ENCODE measurements at regions not wholly inside any gene's neighbourhood (a gene's known extent, or its start where the extent isn't known, plus 50 kb on each side); places are given as distances from the start of the nearest gene placed in this dataset.
"Not testable (repeated sequence)": the region's sequence is repeated elsewhere in the genome, so short reads cannot be mapped to it uniquely, and the experiment has no call there.

DNA sequence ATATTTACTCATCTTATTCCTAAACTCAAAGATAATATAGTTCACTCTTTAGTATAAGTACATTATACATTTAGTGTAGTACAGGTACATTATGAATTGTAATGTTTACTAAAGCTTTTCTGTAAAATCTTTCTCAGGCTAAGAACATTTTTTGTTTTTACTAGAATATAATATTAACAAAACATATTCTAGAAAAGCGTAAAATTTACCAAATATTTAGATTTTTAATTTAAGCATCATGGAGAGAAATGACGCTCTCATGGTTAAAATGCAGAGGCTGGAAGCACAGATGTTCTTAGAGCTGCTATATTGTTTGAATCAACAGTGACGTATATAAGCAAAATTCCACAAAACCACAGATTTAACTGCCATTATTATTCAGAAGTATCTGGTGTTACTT lies 54.7 kb upstream of the NBPF15 start:
- H3K4me3 ChIP-seq; H3K9me3 ChIP-seq; DNase-seq; H3K27me3 ChIP-seq; H3K4me1 ChIP-seq; intact Hi-C loops (cut with DNase I); H3K27ac ChIP-seq; H3K36me3 ChIP-seq: not testable (repeated sequence)
- WGBS, 2 donors, result 62% methylated on average over 1 of the region's 3 CpGs; no CpG with 5 or more reads in 1 of the 2 donors

DNA sequence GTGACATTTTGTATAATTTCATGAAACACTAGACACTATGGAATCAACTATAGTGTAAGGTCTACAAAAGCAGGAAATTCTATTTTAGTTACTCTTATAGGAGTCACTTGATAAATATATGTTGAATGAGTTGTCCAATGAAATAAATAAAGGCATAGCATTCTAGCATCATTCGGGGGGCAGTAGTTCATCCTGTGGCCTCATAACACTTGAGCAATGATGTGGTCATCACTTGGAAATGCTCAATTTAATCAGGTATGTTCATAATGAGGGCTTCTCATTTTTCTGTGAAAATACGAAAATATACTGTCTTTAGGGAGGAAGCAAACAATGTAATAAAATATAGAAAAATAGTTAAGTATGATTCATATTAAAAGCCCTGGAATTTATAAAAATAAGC lies 55.4 kb upstream of the NBPF15 start:
- H3K27ac ChIP-seq; H3K36me3 ChIP-seq; DNase-seq; H3K9me3 ChIP-seq; H3K27me3 ChIP-seq; H3K4me3 ChIP-seq; H3K4me1 ChIP-seq; intact Hi-C loops (cut with DNase I): not testable (repeated sequence)
- WGBS, 2 donors, result 86 to 94% methylated on average over 2 of the region's 2 CpGs

DNA sequence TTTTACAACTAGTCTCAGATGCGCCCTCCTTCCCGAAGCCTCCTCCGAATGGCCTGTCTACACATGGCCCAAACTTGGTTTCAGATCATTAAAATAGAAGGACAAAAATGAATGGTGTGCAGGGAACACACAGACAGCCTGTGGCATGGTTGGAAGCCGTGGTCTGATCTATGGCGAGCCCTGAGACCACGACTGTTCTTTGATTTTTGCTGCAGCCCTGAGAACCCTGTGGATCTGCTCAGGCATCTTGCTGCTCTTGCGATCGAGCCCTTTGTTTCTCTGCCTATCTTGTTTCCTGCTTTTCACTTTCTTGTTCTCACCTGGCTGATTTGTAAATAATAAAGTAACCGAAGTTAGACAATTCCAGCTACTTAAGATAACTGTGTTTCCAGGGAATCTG lies 57.0 kb upstream of the NBPF15 start:
- intact Hi-C loops (cut with DNase I); H3K27me3 ChIP-seq; H3K4me3 ChIP-seq; H3K36me3 ChIP-seq; H3K27ac ChIP-seq; H3K9me3 ChIP-seq; DNase-seq; H3K4me1 ChIP-seq: not testable (repeated sequence)
- whole genome bisulfite sequencing, 2 donors, result no CpG with 5 or more reads among the region's 9 CpGs

DNA sequence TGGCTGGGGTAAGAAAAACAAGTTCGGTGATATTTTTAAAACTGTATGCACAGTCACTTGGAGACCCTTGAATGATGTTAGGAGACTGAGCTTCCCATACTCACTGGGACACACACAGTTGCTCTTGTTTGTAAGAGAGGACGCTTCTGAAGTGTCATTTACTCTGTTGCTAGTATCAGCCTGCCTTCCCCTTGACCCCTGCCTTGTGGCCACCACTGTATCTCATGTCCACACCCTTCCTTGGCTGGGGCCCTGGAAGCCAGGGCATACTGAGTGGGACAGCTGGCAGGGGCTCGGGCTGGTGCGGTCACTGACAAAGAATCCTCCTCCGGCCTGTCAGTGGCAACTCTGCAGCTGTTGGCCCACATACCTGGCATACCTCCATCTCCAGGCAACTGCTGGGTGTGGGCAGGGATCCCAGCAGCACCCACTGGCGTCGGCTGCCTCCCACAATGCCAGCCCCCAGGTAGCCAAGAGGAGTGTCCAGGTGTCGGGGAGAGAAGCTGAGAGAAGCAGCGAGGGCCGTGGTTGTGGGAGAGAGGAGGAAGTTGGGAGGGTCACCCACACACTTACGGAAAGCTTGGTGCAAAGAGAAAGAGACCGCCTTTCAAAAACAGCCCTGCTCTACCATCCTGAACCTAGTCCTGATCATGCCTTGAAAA lies 58.2 kb upstream of the NBPF15 start:
- H3K27me3 ChIP-seq, result peaks cover 0 to 11% (median 0%) of the 10 kb centered on the region in 4 donors
- DNase-seq; intact Hi-C loops (cut with DNase I); H3K4me3 ChIP-seq; H3K36me3 ChIP-seq; H3K4me1 ChIP-seq; H3K9me3 ChIP-seq; H3K27ac ChIP-seq: not testable (repeated sequence)
- 67% methylated on average over 1 of the region's 12 CpGs; no CpG with 5 or more reads in 1 of the 2 donors for WGBS, 2 donors

DNA sequence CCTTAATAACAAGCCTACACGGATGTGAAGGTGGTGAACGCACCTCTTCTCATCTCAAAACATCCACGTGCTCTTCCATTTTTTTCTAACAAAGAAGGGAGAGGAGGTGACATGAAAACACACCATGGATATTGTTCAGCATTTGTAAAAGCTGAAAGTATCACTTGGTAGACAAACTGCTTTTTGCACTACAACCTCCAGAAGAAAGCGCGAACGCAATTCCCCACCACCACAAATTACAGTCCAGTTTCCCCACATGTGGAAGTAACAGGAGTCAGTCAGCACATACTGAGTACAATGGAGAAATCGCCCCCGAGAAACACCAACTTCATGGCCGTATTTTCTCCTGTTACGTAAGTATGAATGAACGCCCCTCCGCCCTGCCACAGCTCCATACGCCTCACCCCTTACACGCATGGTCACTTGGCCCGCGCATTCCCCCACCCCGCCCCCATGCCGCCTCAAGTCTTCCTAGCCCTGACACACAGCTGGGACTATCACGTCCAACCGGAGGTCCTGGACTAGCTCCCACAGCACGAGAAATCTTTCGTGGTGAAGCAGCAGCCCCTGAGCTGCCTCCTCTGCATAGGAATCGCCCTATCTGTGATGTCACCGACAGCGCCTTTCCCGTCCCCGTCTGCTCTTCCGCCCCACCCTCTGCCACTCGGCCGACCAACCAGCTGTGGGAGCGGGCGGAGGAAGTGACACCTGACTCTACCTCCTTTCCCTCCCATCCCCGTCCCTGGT lies 62.4 kb upstream of the NBPF15 start:
- peak overlapping the region in 3 of 4 donors; percentile 36 to 84 (median 38) for H3K27ac ChIP-seq
- H3K4me1 ChIP-seq; H3K36me3 ChIP-seq; intact Hi-C loops (cut with DNase I); DNase-seq; H3K9me3 ChIP-seq: not testable (repeated sequence)
- 6 to 24% methylated on average over 8 to 23 of the region's 33 CpGs for WGBS, 2 donors
- H3K4me3 ChIP-seq, result peak overlapping the region in 3 of 4 donors; percentile 20 to 55 (median 22)
- H3K27me3 ChIP-seq, result peaks cover 0 to 11% (median 0%) of the 10 kb centered on the region in 4 donors
- peak in 1 of 4 donors; percentile 55 for TF ChIP-seq POLR2A (IDR thresholded peaks at IDR 0.05)

DNA sequence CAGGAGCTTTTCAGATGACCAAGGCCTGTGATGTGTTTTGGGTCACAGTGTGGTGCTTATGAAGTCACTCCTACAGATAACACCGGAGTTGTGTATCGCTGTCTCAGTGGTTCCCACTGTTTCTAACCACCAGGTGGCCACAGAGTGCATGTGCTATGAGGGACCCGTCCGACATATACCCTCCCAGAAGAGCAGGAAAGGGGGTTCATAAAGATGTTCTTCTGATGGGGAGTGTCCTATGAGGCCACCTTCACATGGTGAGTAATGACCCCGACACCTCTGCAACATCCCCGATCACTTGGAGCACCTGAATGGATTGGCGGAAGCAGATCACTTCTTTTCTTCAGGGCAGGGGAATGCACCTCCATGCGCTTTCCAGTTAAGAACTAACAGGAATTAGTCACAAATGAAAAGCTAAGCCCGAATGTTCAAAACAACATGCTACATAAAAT lies 60.5 kb upstream of the PPIAL4F start:
- H3K4me3 ChIP-seq; H3K4me1 ChIP-seq; H3K27ac ChIP-seq; H3K36me3 ChIP-seq; H3K27me3 ChIP-seq; intact Hi-C loops (cut with DNase I); H3K9me3 ChIP-seq; DNase-seq: not testable (repeated sequence)
- TF ChIP-seq, protein P1, sequence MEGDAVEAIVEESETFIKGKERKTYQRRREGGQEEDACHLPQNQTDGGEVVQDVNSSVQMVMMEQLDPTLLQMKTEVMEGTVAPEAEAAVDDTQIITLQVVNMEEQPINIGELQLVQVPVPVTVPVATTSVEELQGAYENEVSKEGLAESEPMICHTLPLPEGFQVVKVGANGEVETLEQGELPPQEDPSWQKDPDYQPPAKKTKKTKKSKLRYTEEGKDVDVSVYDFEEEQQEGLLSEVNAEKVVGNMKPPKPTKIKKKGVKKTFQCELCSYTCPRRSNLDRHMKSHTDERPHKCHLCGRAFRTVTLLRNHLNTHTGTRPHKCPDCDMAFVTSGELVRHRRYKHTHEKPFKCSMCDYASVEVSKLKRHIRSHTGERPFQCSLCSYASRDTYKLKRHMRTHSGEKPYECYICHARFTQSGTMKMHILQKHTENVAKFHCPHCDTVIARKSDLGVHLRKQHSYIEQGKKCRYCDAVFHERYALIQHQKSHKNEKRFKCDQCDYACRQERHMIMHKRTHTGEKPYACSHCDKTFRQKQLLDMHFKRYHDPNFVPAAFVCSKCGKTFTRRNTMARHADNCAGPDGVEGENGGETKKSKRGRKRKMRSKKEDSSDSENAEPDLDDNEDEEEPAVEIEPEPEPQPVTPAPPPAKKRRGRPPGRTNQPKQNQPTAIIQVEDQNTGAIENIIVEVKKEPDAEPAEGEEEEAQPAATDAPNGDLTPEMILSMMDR (IDR thresholded peaks at IDR 0.05), result peak in 3 of 6 experiments; percentile 34 to 47 (median 35)
- 0% methylated on average over 2 of the region's 9 CpGs; no CpG with 5 or more reads in 1 of the 2 donors for WGBS, 2 donors

DNA sequence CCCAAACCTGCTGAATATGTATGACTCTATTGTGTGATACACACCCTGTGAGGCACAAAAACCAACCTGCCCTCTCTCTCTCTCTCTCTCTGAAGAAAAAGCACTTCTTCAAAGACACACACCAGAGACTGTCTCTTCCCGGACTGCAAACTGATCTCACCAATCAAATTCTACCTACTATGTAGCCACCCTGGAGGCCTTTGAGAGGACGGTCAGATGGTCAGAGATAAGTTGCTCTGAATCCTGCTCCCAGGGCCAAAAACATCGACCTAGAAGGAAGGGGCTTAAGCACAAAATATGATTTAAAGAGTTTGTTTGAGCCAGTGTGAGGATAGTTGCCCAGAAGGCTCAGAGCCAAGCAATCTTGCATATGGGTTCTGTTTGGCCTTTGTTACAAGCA lies 59.2 kb upstream of the PPIAL4F start:
- H3K4me3 ChIP-seq; H3K9me3 ChIP-seq; H3K27me3 ChIP-seq; H3K36me3 ChIP-seq; H3K27ac ChIP-seq; DNase-seq; H3K4me1 ChIP-seq; intact Hi-C loops (cut with DNase I): not testable (repeated sequence)
- 48% methylated on average over 3 of the region's 3 CpGs; no CpG with 5 or more reads in 1 of the 2 donors for WGBS, 2 donors

DNA sequence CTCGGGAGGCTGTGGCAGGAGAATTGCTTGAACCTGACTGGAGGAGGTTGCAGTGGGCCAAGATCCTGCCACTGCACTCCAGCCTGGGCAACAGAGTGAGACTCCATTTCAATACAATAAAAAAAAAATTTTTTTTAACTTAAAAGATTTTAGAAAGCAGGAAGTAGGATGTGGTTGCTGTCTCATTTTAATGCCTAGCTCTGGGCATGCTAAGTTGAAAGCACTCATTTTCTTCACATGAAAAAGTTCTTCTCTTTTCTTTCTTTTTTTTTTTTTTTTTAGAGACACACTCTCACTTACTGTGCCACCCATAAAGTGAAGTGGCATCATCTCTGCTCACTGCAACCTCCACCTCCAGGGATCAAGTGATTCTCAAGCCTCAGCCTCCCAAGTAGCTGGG lies 58.4 kb upstream of the PPIAL4F start:
- H3K27ac ChIP-seq; intact Hi-C loops (cut with DNase I); H3K36me3 ChIP-seq; H3K27me3 ChIP-seq; H3K4me3 ChIP-seq; H3K9me3 ChIP-seq; H3K4me1 ChIP-seq; DNase-seq: not testable (repeated sequence)
- 50 to 60% methylated on average over 1 of the region's 1 CpG for WGBS, 2 donors

DNA sequence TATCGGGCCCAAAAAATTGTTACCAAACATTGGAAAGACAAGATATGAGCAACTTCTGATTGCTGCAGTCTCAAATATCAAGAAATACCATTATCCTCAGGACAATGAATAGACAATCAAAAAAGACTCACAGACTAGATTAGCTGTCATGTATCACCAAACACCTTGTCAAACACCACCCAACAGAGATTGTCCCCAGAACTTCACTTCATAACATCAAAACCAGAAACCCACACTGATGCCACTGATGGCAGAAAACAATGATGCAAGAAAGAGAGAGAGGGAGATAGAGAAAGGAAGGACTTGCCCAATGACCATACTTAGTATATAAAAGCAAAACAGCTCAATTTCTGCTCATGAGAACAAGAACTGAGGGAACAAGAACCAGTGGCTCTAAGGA lies 56.0 kb upstream of the PPIAL4F start:
- WGBS, 2 donors, result 77 to 88% methylated on average over 1 of the region's 1 CpG

DNA sequence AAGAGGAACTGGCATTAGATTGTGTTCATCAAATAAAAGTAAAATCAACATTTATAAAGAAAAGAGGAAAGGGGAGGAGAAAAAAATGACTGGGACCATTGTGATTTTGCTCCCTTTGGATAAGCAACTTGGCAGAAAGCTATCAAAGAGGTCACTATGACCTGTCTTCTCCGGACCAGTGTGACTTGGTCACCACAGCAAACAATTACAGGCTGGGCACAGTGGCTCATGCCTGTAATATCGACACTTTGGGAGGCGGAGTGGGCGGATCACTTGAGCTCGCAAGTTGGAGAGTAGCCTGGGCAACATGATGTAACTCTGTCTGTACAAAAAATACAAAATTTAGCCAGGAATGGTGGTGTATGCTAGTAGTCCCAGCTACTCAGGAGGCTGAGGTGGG lies 55.5 kb upstream of the PPIAL4F start:
- H3K27ac ChIP-seq; intact Hi-C loops (cut with DNase I); H3K9me3 ChIP-seq; H3K36me3 ChIP-seq; H3K4me1 ChIP-seq; H3K4me3 ChIP-seq; DNase-seq: not testable (repeated sequence)
- 90% methylated on average over 4 of the region's 5 CpGs; no CpG with 5 or more reads in 1 of the 2 donors for whole genome bisulfite sequencing, 2 donors
- H3K27me3 ChIP-seq, result peaks cover 0 to 15% (median 0%) of the 10 kb centered on the region in 4 donors

More for the DNA sequence above, 56.0 kb upstream of the PPIAL4F start:
- DNase-seq; H3K4me1 ChIP-seq; H3K4me3 ChIP-seq; H3K36me3 ChIP-seq; H3K27ac ChIP-seq; intact Hi-C loops (cut with DNase I); H3K9me3 ChIP-seq: not testable (repeated sequence)
- peaks cover 0 to 15% (median 0%) of the 10 kb centered on the region in 4 donors for H3K27me3 ChIP-seq

DNA sequence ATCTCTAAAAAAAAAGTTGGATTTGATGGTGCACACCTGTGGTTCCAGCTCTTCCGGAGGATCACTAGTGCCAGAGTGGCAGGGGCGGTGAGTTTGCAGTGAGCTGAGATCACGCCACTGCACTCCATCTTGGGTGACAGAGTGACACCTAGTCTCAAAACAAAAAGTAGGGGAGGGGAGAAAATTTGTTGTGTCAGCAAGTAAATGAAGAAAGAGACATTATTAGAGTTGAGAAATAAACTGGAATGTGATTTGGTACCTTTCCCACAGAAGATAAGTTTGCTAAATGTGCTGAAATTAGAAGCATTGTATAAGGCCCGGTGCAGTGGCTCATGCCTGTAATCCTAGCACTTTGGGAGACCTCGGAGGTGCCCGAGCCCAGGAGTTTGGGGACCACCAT lies 54.0 kb upstream of the PPIAL4F start:
- 84 to 94% methylated on average over 6 of the region's 6 CpGs for WGBS, 2 donors
- H3K4me1 ChIP-seq; H3K36me3 ChIP-seq; H3K9me3 ChIP-seq; H3K27ac ChIP-seq; intact Hi-C loops (cut with DNase I); DNase-seq; H3K4me3 ChIP-seq: not testable (repeated sequence)
- H3K27me3 ChIP-seq, result peaks cover 0 to 15% (median 0%) of the 10 kb centered on the region in 4 donors

Measured in esophagus squamous epithelium (tissue), 5 donors.